Astrocyte of the cerebellum (primary cell): ENCODE measurements at regions not wholly inside any gene's neighbourhood (a gene's known extent, or its start where the extent isn't known, plus 50 kb on each side); places are given as distances from the start of the nearest gene placed in this dataset.

ENCODE experiments used
- DNase-seq: peaks from one replicate; pipeline ENCODE4 v3.0.0-alpha.2; 2011; ENCODE audit warnings: low read depth
- H3K4me3 ChIP-seq: 2 replicates; pipeline ENCODE4 v1.5.1; 2011; ENCODE audit warnings: mild to moderate bottlenecking, low read depth, low read length, moderate library complexity
- CTCF ChIP-seq: IDR thresholded peaks from 2 replicates; pipeline ENCODE4 v1.5.1; 2012; ENCODE audit warnings: low read length, low read depth, moderate library complexity, mild to moderate bottlenecking; ENCODE audit errors: missing control alignments
- in situ Hi-C: cut with HindIII; loops from 2 replicates; pipeline ENCODE4 v1.10.0; 2017; ENCODE audit warnings: low sequenced_read_pairs

GRCh38 chr10:6919077-6919476 is 339.0 kb upstream of the PRKCQ start:
- TF ChIP-seq CTCF, result no peak
- H3K4me3 ChIP-seq, result no peak overlapping the region
- in situ Hi-C loops, result no loop called here
- DNase-seq, result no peak

- in situ Hi-C loops, result no loop called here
- DNase-seq, result no peak
- TF ChIP-seq CTCF, result peak; percentile 49
Observed at GRCh38 chr10:6918305-6918704, 338.2 kb upstream of the PRKCQ start.

GRCh38 chr10:6917125-6917524 is 337.0 kb upstream of the PRKCQ start:
- DNase-seq, result no peak
- H3K4me3 ChIP-seq, result no peak overlapping the region
- TF ChIP-seq CTCF, result no peak
- in situ Hi-C loops, result no loop called here

More at GRCh38 chr10:6918305-6918704, 338.2 kb upstream of the PRKCQ start:
- H3K4me3 ChIP-seq, result no peak overlapping the region

- DNase-seq, result no peak
- in situ Hi-C loops, result no loop called here
- TF ChIP-seq CTCF, result no peak
- H3K4me3 ChIP-seq, result no peak overlapping the region
Observed at GRCh38 chr10:6916601-6917000, 336.5 kb upstream of the PRKCQ start.

- TF ChIP-seq CTCF, result no peak
- no peak overlapping the region for H3K4me3 ChIP-seq
- in situ Hi-C loops, result no loop called here
- DNase-seq, result no peak
Observed at GRCh38 chr10:6915307-6915706, 335.2 kb upstream of the PRKCQ start.

GRCh38 chr10:6912929-6913328 is 332.9 kb upstream of the PRKCQ start:
- no peak overlapping the region for H3K4me3 ChIP-seq
- TF ChIP-seq CTCF, result no peak
- no peak for DNase-seq
- in situ Hi-C loops, result no loop called here

GRCh38 chr10:6912424-6912823 is 332.3 kb upstream of the PRKCQ start:
- H3K4me3 ChIP-seq, result no peak overlapping the region
- in situ Hi-C loops, result no loop called here
- TF ChIP-seq CTCF, result no peak
- no peak for DNase-seq
